NOMO-1 treated with dmso at 0.1 percent for 144 hours (cell line): ENCODE measurements at regions not wholly inside any gene's neighbourhood (a gene's known extent, or its start where the extent isn't known, plus 50 kb on each side); places are given as distances from the start of the nearest gene placed in this dataset.
"Not testable (repeated sequence)": the region's sequence is repeated elsewhere in the genome, so short reads cannot be mapped to it uniquely, and the experiment has no call there.

Experiments used
- DNase-seq: peaks from one replicate; lab custom pipeline; 2025; ENCODE audit not compliant: unreplicated experiment; lab: John Stamatoyannopoulos, UW

DNA sequence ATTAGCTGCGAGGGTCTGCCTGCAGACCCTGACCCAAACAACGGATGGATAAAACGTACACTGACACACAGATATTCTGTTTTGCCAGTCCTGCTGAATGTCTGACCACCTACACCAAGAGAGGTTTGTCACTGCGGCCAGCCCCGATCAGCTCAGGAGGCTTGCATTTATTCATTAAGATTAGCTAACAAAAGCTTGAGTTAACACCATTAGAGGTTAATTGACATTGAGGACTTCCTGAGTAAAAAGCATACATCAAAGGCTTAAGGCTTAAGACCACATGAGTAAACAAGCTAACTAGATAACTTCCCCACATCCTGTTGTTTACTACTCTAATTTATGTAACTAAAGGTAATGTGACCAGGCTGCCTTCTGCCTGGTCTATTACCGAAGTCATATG is 198.1 kb upstream of the TRPC7 start:
- DNase-seq: no peak

DNA sequence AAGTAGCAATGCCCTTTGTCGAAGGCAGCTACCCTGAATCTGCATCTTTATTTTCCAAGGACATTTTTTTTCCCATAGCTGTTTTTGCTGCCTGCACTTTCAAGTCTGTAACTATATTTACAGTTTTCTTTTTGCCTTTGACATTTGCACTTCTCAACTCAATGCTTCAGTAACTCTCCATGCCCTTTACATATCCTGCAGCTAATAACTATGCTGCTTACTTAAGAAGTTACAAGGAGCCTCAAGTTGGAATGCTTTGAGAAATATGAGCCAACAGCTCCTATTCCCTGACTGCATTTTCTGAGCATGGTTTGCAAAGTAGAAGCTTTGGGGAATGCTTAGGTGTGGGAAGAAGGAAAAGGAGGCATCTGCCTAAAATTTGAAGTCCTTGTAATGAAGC is 194.8 kb upstream of the TRPC7 start:
- no peak for DNase-seq

DNA sequence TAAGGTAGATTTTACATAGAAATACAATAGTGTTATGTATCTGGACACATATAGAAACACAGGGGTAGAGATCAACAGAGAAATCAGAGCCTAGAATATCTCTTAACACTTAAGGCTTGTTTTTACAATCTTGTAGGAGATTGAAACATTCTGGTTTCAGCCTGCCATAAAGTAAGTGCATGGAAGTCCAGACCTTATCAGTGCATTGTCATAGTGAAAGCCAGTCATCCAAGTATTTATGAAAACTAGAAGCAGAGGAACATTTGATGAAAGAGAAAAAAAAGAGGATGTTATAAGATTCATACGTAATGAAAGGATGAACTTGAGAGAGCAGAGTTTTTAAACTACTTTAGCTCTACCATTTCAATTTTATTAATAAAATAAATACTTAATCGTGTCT is 194.3 kb upstream of the TRPC7 start:
- no peak for DNase-seq

DNA sequence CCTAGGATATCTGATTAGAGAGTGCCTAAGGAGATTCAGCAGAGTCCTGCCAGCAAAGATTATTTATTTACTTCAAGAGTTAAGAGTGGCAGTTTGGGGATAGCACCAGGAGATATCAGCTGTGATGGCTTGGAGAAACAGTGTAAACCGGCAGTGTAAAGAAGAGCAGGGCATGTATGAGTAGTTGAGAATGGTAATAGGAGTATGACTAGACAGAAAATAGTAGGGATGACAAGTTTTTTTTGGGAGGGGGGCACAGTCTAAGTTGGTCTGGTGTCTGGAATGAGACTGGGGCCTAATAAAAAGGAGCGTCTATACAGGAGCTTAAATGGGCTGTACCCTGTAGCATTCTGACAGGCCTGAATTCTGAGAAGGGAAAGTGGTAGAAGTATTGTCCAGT is 181.8 kb upstream of the TRPC7 start:
- not testable (repeated sequence) for DNase-seq

DNA sequence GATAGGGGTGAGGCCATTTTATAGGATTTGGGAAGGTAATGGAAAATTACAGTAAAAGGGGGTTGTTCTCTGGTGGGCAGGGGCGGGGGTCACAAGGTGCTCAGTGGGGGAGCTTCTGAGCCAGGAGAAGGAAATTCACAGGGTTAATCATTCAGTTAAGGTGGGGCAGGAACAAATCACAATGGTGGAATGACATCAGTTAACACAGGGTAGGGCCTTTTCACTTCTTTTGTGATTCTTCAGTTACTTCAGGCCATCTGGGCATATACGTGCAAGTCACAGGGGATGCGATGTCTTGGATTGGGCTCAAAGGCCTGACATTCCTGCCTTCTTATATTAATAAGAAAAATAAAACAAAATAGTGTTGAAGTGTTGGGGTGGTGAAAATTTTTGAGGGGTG is 181.1 kb upstream of the TRPC7 start:
- not testable (repeated sequence) for DNase-seq

DNA sequence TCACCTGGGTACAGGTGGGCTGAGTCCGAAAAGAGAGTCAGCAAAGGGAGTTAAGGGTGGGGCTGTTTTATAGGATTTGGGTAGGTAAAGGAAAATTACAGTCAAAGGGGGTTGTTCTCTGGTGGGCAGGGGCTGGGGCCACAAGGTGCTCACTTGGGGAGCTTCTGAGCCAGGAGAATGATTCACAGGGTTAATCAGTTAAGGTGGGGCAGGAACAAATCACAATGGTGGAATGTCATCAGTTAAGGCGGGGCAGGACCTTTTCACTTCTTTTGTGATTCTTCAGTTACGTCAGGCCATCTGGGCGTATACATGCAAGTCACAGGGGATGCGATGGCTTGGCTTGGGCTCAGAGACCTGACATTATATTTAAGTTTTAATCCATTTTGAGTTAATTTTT is 179.7 kb upstream of the TRPC7 start:
- DNase-seq: not testable (repeated sequence)

DNA sequence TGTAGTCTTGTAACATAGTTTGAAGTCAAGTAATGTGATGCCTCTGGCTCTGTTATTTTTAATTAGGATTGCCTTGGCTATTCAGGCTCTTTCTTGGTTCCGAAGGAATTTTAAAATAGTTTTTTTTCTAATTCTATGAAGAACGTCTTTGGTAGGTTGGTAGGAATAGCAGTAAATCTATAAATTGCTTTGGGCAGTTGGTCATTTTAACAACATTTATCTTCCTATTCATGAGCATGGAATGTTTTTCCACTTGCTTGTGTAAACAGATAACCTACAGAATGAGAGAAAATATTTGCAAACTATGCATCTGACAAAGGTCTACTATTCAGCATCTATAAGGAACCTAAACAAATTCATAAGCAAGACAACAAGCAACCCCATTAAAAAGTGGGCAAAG is 173.2 kb upstream of the TRPC7 start:
- DNase-seq: no peak

DNA sequence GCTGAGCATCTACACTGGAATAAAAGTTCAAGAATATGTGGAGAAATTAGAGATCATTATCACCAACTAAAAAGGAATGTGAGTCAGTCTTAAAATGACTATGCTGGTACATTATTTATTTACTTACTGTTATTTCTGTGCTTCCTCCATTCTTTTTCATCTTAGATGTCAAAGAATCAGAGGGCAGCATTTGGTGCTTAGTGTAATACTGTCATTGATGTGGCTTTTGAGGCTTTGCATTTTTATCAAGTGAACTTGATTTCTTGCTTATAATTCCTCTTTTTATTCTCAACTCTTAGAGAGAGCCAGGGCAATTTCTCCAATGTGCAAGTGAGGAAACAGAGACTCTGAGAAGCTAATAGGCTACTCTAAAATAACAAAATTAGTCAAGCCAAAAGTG is 163.7 kb upstream of the TRPC7 start:
- DNase-seq: no peak

DNA sequence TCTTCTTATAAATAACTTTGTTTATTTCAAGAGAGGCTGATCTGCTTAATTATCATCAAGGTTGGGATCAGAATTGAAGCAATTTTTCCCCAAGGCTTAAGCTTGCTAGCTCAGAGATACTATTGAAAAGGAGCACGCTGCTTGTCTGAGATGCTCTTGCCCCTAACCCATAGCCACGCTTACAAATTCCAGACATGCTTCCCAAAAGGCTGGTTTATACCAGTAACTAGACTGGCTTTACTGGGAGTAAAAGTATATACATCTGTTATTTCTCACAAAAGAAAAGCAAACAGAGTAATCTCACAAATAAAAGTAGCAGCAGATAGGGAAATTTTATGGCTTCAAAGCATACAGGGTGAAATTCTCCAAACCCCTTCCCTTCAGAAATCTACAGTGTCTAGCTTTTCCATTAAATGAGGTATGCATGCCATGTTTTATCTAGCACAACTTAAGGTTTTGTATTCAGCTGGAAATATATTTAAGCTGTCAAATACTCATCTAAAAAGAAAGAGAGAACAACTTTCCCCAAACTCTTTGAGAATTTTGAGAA is 163.2 kb upstream of the TRPC7 start:
- no peak for DNase-seq

DNA sequence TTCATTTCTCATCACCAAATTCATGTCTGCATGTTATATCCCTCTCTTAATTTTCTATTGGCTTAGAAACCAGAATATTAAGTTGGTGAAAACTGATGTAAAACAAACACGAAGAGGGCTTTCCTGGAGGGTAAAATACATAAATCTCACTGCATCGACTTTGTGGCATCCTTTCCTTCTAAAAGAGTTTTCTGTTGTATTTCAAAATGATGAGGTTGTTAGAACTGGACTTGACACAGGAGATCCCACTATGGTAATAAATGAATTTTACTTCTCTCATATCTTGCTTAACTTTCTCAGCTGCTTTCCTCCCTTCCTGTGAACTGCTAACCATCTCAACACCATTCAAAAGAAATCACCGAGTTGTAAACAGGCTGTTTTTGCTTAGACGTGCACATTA is 162.0 kb upstream of the TRPC7 start:
- DNase-seq: no peak

DNA sequence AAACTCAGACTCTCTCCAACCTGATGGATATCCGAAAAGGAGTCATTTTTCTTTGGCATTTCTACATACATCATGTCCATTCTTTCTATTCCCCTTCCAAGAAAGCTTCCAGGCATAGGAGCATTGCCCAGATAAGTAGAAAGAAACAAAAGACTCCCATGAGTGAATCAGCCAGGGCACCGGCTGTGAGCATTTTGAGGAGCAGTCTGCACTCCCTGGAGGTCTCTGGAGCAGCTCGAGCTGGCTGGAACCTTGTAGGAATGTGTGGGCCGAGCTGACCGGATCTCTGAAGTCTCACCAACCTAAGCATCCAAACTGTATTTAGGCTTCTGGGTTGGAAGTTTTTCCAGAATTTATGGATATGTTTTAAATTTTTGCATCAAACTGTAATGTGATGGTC is 161.4 kb upstream of the TRPC7 start:
- DNase-seq: no peak

DNA sequence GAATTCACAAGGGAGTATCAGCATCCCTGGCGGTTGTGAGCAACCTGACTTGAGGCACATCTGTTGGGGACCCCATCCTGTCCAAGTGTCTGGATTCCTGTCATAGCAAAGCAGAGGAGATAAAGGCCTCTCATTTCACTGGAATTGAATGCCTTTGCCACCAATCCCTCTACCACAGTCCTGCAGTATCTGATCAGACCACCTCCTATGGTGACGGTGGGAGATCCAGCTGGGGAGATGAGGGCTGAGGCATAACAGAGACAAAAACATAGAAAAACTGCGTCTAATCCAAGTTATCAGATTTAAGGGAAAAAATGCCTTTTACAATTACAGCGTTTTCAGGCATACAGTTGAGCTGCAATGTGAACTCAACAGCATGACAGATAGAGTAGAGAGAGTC is 160.7 kb upstream of the TRPC7 start:
- no peak for DNase-seq

DNA sequence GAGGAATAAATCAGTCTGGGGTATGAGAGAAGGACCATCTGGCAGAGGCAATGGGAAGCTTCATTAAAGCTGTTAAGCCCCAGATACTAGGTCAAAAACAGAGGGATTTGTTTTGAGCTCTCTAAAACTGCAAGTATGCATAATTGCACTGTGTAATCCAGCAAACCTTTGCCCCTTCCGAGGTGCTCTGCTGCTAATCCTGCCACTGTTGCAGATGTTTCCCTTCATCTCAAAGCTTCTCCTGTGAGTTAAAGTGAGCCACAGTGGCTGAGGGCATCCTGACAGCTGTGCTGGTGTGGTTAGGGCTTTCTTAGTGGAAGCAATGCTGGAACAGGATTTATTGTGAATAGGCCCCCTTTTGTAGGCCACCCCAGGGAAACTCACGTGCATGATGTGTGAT is 160.3 kb upstream of the TRPC7 start:
- no peak for DNase-seq

DNA sequence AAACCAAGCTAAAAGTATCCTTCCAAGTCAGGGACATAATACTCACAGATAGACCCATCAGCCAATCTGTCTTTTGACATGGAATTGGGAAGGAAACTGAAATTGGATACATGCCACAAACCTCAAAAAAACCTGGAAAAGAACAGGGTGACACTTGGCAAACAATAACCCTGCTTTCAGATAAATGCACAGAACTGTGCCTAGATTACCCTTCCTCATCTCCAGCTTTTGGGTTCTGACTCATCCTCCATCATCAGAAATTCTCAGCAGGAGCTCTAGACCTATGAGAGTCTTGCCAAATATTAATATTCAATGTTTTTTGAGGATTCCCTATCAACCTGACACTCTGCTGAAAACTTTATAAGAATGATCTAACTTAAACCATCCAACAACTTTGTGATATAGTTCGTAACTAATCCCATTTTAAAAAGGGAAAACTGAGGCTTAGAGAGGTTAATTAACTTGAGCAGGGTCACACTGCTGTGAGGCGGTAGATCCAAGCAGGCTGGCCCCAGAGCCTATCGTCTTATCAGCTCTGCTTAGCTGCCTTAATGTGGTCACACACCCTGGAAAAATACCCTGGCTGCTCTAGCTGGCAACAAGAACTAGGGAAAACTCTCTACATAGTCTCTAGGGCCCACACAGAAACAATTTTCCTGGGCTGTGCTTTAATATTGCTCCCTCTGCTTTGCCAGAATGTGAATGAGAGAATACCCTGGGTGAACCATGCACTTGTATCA is 157.0 kb upstream of the TRPC7 start:
- DNase-seq: no peak

DNA sequence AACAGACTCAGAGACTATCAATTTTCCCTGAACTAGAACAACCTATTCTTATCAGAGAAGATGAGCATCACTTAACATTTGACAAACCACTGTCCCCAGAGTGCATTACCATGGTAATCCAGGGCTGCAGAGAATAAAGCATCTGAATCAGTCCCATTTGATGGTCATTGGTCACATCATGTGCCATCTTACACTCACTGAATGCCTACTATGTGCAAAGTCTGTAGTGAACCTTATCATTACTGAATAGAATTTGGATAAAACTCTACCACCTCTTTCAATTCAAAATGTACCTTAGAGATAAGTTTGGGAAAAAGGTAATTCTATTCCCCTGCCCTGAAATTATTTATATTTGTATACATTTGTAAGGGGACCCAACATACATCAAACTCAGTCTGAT is 156.4 kb upstream of the TRPC7 start:
- no peak for DNase-seq

DNA sequence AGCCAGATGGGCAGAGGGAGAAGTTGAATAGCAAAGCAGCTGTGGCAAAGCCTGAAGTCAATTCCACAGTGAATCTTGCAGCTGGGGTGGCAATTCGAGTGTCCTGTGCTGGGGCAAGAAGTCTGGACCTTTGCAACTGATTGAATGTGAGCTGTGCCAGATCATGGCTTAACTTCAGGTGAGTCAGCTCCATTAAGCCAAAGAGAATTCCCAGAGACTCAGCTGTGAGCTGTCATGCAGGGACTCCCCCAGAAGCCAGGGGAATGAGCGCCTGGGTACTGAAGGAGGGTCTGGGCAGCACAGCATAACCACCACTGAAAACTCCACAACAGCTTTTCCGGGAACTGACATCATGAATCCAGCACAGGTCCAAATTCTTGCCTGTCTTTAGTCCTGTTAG is 153.5 kb upstream of the TRPC7 start:
- no peak for DNase-seq

DNA sequence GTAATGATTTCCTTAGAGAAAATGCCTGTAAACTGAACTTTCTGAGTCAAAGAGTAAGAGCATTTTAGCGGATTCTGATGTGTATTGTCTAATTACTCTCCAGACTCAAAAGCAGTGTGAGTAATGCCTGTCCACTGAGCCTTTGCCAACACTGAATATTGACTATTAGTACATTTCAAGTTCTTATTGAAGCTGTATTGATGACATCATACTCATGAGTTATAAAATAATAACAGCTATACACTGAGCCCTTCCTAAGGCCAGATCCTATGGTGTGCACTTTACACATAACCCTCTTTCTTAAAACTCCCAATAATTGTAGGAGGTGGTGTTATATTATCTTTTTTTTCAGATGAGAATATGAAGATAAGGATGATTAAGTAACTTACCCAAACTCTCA is 152.8 kb upstream of the TRPC7 start:
- no peak for DNase-seq

DNA sequence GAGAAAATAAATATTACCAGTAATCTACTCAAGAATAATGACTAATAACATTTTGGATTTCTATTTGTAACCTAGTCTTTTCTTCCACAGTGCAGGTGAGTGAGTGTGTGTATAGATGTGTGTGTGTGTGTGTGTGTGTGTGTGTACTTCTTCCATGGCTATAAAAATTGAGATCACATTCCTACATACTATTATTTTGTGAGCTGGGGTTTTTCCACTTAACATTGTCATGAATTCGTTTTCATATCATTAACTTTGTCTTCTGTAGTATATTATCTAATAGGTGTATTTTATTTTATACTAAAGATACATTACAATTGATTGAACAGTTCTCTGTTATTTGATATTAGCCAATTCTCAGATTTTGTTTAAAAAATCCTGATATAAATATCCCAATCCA is 152.4 kb upstream of the TRPC7 start:
- no peak for DNase-seq

DNA sequence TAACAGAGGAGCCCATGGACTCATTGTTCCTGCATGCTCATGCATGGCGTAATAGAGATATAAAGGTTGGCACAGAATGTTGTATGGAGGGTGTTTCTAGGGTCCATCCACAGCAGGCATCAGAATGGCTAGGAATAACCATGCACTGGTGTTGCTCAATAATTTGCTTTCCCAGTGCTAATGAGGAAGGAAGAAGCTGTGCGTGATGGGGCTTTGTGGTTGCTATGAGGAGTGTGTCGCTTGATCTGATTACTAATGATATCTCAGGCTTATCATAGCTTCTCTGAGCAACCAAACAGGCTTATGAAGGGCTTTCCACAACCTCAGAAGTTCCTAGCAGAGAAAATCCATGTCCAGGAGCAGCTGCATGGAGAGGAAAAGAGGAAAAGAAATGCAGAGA is 151.3 kb upstream of the TRPC7 start:
- DNase-seq: no peak

DNA sequence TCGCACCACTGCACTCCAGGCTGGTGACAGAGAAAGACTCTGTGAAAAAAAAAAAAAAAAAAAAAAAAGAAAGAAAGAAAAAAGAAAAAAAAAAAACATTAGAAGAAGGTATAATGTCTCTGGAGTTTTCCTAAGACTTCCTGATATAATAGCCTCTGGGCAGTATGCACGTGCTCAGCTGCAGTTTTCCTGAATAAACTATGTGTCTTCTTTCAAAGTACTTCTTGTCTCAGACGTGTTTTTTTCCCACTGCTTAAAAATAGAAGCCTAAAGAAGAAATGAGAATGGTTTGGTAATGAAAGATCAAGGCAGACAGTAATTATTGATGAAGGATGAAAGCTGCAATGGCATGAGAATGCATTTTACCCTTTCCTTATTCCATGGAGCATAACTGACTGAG is 148.1 kb upstream of the TRPC7 start:
- DNase-seq: no peak

DNA sequence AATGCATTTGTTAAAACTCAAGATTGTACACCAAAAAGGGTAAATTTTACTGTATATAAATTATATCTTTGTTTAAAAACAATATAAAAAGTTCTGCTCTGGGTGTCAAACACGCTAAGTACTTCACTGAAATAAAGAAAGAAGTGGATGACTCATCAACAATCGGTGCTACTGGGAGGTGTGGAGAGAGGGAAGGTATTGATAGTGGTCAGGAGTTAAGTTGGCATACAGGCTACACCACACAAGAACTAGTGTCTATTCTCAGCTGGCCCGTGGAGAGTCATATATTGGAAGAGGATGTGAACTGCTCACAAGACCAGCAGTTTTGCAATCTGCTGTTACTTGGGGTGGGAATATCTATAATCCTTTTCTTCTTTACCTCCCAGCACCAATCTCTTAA is 145.7 kb upstream of the TRPC7 start:
- DNase-seq: no peak

DNA sequence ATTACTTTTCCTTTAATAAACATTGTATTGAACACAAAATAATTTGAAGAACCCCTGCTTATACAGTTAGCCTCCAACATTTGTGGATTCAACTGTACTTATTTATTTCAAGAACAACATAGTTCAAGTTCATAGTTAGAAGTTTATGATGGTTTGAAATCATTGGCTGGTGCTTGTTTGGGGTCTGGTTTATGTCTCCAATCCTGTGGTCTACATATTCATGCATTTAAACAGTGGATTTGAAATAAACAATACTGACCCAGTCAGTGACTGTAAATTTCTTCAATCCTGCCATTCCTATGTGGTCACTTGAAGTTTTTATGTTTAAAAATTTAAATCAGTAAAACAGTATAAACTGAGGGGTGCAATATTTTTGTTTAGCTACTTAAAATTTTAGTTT is 145.1 kb upstream of the TRPC7 start:
- no peak for DNase-seq

DNA sequence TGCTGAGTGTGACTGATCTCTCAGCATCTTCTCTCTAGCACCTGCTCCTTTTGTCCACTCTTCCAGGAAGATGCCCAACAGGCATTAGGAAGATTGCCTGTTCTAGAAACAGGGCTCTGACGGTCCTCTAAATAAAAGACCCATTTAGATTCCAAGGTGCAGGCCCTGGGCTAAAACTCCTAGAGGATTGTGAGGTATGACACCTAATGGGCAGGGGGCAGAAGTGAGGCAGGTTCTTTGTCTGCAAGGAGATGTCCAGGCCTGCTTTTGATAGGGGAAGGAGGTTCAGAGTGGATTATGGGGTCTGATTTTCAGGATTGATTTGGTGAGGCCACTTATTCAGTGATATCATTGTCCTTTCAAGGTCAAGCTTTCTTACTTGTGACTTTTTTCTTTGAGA is 140.8 kb upstream of the TRPC7 start:
- DNase-seq: no peak
